Neural cell (in vitro differentiated cells): ENCODE measurements at regions not wholly inside any gene's neighbourhood (a gene's known extent, or its start where the extent isn't known, plus 50 kb on each side); places are given as distances from the start of the nearest gene placed in this dataset.

Source experiments
- H2AFZ ChIP-seq: fragments of 200-600, 300-800 bp; sonication (generic), shearing (Covaris generic); 2 replicates; pipeline ENCODE4 v1.6.0; 2014; ENCODE audit warnings: low read depth, mild to moderate bottlenecking, antibody characterized with exemption, low read length, moderate library complexity
- H3F3A ChIP-seq: fragments of 200-600 bp; shearing (Covaris generic); 2 replicates; pipeline ENCODE4 v1.6.1; 2016; ENCODE audit warnings: mild to moderate bottlenecking, moderate library complexity, mixed read lengths, antibody characterized with exemption, low read length; ENCODE audit not compliant: insufficient read depth, poor library complexity, severe bottlenecking
- H3K27ac ChIP-seq: fragments of 200-600, 300-800 bp; sonication (generic), shearing (Covaris generic); 2 replicates; pipeline ENCODE4 v1.5.1; 2014; ENCODE audit warnings: mild to moderate bottlenecking, low read length, moderate library complexity
- H3K27me3 ChIP-seq: fragments of 300-800, 200-600 bp; sonication (generic), shearing (Covaris generic); 2 replicates; pipeline ENCODE4 v1.6.0; 2014; ENCODE audit warnings: mild to moderate bottlenecking, low read depth, low read length, moderate library complexity; ENCODE audit not compliant: insufficient read depth
- H3K36me3 ChIP-seq: fragments of 300-800, 200-600 bp; sonication (generic), shearing (Covaris generic); 2 replicates; pipeline ENCODE4 v1.5.1; 2014; ENCODE audit warnings: mild to moderate bottlenecking, antibody characterized with exemption, low read length, moderate library complexity; ENCODE audit not compliant: insufficient read depth
- H3K4me2 ChIP-seq: fragments of 300-800, 200-600 bp; sonication (generic), shearing (Covaris generic); 2 replicates; pipeline ENCODE4 v1.6.0; 2014; ENCODE audit warnings: mild to moderate bottlenecking, low read length
- H3K4me3 ChIP-seq: fragments of 300-800, 200-600 bp; sonication (generic), shearing (Covaris generic); 2 replicates; pipeline ENCODE4 v1.5.1; 2014; ENCODE audit warnings: mild to moderate bottlenecking, low read length, moderate library complexity
- H3K79me2 ChIP-seq: fragments of 200-600 bp; shearing (Covaris generic); replicated peaks from 2 replicates; pipeline ENCODE4 v1.6.0; 2014; ENCODE audit warnings: mild to moderate bottlenecking, low read length, moderate library complexity; ENCODE audit not compliant: insufficient read depth
- H3K9ac ChIP-seq: fragments of 300-800, 200-600 bp; sonication (generic), shearing (Covaris generic); 2 replicates; pipeline ENCODE4 v1.6.1; 2016; ENCODE audit warnings: mild to moderate bottlenecking, low read length, mixed read lengths
- H3K9me2 ChIP-seq: fragments of 200-600 bp; shearing (Covaris generic); 2 replicates; pipeline ENCODE4 v1.6.1; 2016; ENCODE audit warnings: mild to moderate bottlenecking, low read length, mixed read lengths; ENCODE audit not compliant: insufficient read depth
- H3K9me3 ChIP-seq: fragments of 200-600, 300-800 bp; sonication (generic), shearing (Covaris generic); 2 replicates; pipeline ENCODE4 v1.6.1; 2016; ENCODE audit warnings: mild to moderate bottlenecking, mixed run types, low read length, moderate library complexity, mixed read lengths
- H4K20me1 ChIP-seq: fragments of 200-600 bp; shearing (Covaris generic); 2 replicates; pipeline ENCODE4 v1.6.1; 2016; ENCODE audit warnings: mild to moderate bottlenecking, mixed run types; ENCODE audit not compliant: insufficient read depth
- CTCF ChIP-seq: fragments of 450-650 bp; IDR thresholded peaks from 2 replicates; pipeline ENCODE4 v1.5.1; 2014; ENCODE audit warnings: antibody characterized with exemption, mild to moderate bottlenecking, moderate library complexity; ENCODE audit not compliant: poor library complexity, severe bottlenecking
- EP300 ChIP-seq: fragments of 450-650 bp; conservative IDR thresholded peaks from 2 replicates; pipeline ENCODE4 v1.6.1; 2014; ENCODE audit warnings: antibody characterized with exemption, mild to moderate bottlenecking, moderate library complexity; ENCODE audit not compliant: poor library complexity, severe bottlenecking
- EZH2 ChIP-seq: fragments of 200-600, 300-800 bp; shearing (Covaris generic), sonication (generic); IDR thresholded peaks from 2 replicates; pipeline ENCODE4 v1.6.1; 2014; ENCODE audit warnings: antibody characterized with exemption, low read length, borderline replicate concordance, mild to moderate bottlenecking; ENCODE audit not compliant: insufficient read depth, poor library complexity, severe bottlenecking
- MXI1 ChIP-seq: fragments of 450-650 bp; conservative IDR thresholded peaks from 2 replicates; pipeline ENCODE4 v1.6.1; 2014; ENCODE audit warnings: antibody characterized with exemption, mild to moderate bottlenecking; ENCODE audit not compliant: poor library complexity, severe bottlenecking
- POLR2AphosphoS5 ChIP-seq: IDR thresholded peaks from 2 replicates; pipeline ENCODE4 v1.6.1; 2012
- RAD21 ChIP-seq: fragments of 450-650 bp; conservative IDR thresholded peaks from 2 replicates; pipeline ENCODE4 v1.6.1; 2014; ENCODE audit warnings: antibody characterized with exemption, mild to moderate bottlenecking, moderate library complexity
- REST ChIP-seq: IDR thresholded peaks from 2 replicates; pipeline ENCODE4 v1.6.1; 2012; ENCODE audit warnings: borderline replicate concordance
- SMC3 ChIP-seq: fragments of 450-650 bp; conservative IDR thresholded peaks from 2 replicates; pipeline ENCODE4 v1.6.1; 2014; ENCODE audit warnings: antibody characterized with exemption, mild to moderate bottlenecking, moderate library complexity; ENCODE audit not compliant: poor library complexity
- TAF1 ChIP-seq: IDR thresholded peaks from 2 replicates; pipeline ENCODE4 v1.6.1; 2012; ENCODE audit warnings: low read depth

- peak overlapping the region; percentile 35 for H3K27ac ChIP-seq
- TF ChIP-seq EP300 (no peak), CTCF (no peak), SMC3 (no peak), MXI1 (no peak)
- H4K20me1 ChIP-seq = no peaks in the 10 kb centered on the region
- H3K9me3 ChIP-seq = no peaks in the 10 kb centered on the region
- H3K4me2 ChIP-seq = no peak overlapping the region
- no peaks in the 10 kb centered on the region for H3K9me2 ChIP-seq
- H3K27me3 ChIP-seq = no peaks in the 10 kb centered on the region
- H3K9ac ChIP-seq = no peak overlapping the region
- H3F3A ChIP-seq = peaks cover 4% of the 10 kb centered on the region
- no peaks in the 10 kb centered on the region for H3K79me2 ChIP-seq
- no peak overlapping the region for H3K4me3 ChIP-seq
- no peak overlapping the region for H2AFZ ChIP-seq
- no peaks in the 10 kb centered on the region for H3K36me3 ChIP-seq
Observed at GRCh38 chr18:30623401-30624065, 419.0 kb downstream of the DSC3 start.

- no peaks in the 10 kb centered on the region for H3K36me3 ChIP-seq
- H3K79me2 ChIP-seq = no peaks in the 10 kb centered on the region
- H3K27ac ChIP-seq = peak overlapping the region; percentile 79
- H2AFZ ChIP-seq = no peak overlapping the region
- no peaks in the 10 kb centered on the region for H3K9me2 ChIP-seq
- H4K20me1 ChIP-seq = no peaks in the 10 kb centered on the region
- no peak overlapping the region for H3K4me3 ChIP-seq
- H3K4me2 ChIP-seq = no peak overlapping the region
- peaks cover 4% of the 10 kb centered on the region for H3F3A ChIP-seq
- TF ChIP-seq POLR2AphosphoS5 (no peak), TAF1 (no peak), SMC3 (no peak), EZH2 (no peak), CTCF (no peak), EP300 (no peak), REST (no peak), RAD21 (no peak), MXI1 (no peak)
- no peaks in the 10 kb centered on the region for H3K9me3 ChIP-seq
- H3K27me3 ChIP-seq = no peaks in the 10 kb centered on the region
- no peak overlapping the region for H3K9ac ChIP-seq
Observed at GRCh38 chr18:30622635-30623034, 419.9 kb downstream of the DSC3 start.
